ENCODE measurements at regions not wholly inside any gene's neighbourhood (a gene's known extent, or its start where the extent isn't known, plus 50 kb on each side); places are given as distances from the start of the nearest gene placed in this dataset.

- DNase-seq (ENCODE audit: low read depth), result no peak
Measured at GRCh38 chr9:28024676-28025075, 451.4 kb upstream of the C9orf72 start.

DNA sequence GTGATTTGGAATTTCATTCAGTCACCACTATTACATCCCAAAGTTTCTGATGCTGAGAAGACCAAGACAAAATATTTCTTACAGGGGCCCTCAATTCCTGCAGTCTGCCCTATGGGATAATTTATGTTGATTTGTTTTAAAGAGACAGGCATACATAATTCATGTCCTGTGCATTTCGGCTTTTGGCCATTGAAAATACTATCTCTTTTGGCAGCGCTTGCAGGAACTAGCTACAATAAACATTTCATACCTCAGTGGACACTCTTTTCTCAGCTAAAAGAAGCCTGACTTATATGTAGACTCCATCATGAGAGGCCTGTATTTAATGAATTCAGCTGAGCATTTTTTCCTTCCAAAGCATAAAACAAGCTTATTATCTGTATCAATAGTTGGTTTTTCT is 451.9 kb upstream of the C9orf72 start:
- DNase-seq (ENCODE audit: low read depth), result no peak

DNA sequence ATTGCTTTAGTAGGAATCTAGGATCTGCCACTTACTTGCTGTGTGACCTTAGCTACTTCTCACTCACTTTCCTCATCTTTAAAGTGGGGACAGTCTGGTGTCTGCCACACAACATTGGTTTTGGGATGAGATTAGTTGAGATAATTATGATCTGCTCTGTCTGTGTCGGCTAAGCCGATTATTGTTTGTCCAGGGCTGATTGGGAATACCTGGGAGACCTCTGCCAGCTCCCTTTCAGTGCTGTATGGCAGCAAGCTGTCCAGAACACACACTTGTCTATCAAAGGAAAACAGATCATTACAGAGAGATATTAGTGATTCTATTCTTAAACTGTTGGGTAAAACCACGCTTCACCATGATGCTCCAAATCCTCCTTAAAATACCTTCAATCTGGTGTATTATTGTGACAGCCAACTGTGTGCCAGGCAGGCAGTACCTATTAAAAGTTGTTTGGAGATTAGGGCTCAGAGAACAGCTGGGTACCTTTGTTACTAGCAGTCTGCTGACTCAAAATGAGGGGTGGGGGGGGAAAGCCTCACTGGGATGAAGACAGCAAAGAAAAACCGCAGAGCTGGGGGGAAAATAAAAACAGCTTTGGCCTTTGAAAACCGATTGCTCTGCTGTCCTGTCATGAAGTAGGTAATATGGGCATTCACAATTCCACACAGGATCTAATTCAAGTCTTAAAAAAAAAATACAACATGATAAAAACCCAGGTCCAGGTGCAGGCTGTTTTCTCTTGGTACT is 458.4 kb upstream of the C9orf72 start:
- DNase-seq (ENCODE audit: low read depth), result no peak

DNA sequence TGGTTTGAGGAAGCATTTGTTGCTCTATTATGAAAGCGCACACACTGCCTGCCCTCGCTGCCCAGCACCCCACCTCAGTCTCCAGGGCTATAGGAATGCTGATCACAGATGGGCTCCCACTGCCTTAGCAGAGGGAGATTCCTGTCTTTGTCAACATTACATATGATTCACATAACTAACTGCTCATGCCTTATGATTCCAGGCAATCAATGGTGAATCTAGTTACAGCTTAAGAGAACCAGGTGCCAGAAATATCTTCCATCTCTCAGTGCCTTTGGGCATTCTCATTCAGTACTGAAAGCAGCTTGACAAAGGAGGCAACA is 458.9 kb upstream of the C9orf72 start:
- DNase-seq (ENCODE audit: low read depth), result peak; percentile 19

DNA sequence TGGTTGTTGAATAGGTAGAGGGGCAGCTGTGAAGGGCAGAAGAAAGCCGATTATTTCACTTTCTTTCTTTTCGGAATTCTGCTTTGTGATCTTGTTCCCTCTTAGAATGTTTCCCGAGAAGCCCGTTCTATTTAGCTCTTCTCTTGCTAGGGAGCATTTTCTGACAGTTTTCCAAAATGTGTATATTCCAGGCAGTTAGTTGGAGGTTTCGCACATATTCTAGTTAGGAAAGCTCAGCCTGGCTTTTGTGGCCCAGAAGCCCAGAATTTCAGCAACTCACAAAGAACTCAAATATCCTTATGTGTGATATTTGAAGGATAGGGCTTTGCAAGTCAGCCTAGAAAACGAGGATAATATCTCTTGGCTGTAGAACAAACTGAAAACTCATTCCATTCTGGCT is 461.0 kb upstream of the C9orf72 start:
- DNase-seq (ENCODE audit: low read depth), result no peak

DNA sequence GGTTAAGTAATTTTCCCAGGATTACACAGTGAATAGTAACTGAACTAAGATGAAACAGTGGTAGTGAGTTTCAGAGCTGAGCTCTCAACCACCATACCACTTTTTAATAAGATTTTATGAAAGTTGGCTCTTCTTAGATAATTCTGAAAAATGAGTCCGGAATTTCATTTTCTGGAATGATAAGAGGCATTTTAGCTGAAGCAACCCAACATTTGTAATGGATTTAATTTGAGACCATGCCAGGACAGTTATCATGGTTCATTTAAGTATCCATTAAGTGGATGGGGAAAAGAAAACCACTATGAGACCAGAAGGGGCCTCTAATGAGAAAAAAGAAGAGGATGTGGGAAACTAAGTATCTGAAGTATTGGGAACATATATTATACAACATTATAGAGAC is 464.7 kb upstream of the C9orf72 start:
- DNase-seq (ENCODE audit: low read depth), result no peak

DNA sequence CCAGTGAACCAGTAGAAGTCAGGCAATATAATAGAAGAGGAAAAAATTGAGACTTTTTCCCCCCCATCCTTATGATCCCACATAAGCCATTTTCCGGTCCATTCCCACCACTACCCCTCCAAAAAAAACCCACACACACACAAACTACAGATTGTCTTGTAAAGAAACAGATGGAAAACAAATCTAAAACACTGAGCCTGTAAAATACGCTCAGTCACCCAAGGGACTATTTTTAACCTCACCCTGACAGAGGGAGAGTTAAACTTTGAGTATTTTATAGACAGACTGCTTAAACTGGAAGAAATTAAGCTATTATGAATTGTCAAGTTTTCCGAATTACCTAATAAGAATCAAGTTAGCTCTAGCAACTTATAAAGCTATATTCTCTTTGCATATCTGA is 471.8 kb upstream of the C9orf72 start:
- no peak for DNase-seq (ENCODE audit: low read depth)

- DNase-seq (ENCODE audit: low read depth), result no peak
Measured at GRCh38 chr9:28050046-28050445, 476.8 kb upstream of the C9orf72 start.

GRCh38 chr9:28050941-28051340 is 477.7 kb upstream of the C9orf72 start:
- DNase-seq (ENCODE audit: low read depth), result peak; percentile 7

GRCh38 chr9:28051559-28052503 is 478.6 kb upstream of the C9orf72 start:
- DNase-seq (ENCODE audit: low read depth), result peak; percentile 31

- DNase-seq (ENCODE audit: low read depth), result no peak
Measured at GRCh38 chr9:28053096-28053777, 480.0 kb upstream of the C9orf72 start.

GRCh38 chr9:28056006-28056405 is 482.7 kb upstream of the C9orf72 start:
- DNase-seq (ENCODE audit: low read depth), result no peak

DNA sequence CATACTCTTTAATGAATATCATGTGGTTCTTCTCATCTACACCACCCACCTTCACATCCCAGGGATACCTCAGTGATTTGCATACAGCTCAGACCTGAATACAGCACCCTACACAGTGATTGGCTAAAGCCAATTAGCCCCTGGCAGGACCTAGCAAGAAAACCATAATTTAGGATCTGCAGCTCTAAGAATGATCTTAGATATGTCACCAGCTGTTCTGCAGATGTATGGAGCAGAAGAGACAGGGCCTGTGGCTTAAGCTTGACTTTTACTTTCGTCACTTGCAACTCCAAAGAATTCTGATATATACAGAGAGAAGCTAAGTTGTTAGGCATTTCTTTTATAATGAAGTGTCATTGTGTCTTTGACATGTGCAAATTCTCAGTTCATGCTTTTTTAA is 483.2 kb upstream of the C9orf72 start:
- DNase-seq (ENCODE audit: low read depth), result no peak

DNA sequence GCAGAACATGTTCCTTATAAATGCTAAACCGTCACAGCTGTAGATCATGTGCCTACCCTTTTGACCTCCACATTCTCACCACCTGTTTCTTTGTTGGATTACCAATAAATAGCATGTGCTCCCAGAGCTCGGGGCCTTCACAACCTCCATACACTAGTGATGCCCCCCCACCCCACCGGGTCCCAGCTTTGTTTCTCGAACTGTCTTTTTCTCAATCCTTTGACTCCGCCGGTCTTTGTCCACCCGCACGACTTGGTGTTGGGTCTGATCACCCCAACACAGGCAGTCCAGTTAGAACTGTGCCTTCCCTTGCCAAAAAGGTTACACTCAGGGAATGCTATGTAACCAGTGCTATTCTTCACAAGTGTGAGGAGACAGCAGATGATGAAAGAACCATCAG is 485.9 kb upstream of the C9orf72 start:
- DNase-seq (ENCODE audit: low read depth), result no peak

DNA sequence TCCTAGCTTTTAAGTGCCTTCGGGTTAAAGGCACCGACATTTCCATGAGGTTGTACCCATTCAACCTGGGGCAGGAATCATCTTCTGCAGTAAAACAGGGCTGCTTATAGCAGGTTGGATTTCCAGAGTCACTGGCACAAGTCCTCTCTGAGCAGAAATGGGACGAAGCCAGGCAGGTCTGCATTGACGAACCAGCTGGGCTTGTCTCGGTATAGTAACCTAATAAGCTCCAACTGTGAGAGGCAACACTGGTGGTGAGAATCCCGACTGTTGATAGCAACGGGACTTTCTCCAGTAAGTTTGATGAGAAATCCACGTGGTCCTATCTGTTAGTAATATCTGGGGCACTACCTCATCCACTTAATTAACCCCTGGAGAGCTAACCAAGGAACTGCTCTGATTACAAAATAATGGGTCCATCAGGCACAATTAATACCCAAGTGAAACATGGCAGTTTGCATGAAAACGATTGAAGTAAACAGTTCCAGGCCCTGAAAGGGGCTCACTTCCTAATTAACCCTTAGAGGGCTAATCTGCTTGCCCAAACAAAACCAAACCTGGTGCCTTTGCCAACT is 491.0 kb upstream of the C9orf72 start:
- peak; percentile 3 for DNase-seq (ENCODE audit: low read depth)

DNA sequence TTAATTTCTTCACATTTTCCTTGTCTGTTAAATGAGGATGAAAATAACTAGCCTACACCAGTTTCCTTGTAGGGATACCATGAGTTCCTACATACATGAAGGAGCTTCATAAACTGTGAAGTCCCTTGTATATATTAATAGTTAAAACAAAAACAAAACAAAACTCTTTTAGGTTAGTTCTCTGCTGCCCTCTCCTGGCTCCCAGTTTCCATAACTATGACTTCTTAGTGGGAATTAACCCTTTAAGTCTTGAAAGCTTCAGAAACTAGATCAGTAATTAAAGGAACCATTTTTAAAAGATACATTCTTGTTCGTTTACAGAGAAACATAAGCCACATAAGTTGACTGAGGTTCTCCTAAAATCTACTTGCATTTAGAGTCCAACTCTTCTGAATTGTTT is 500.0 kb upstream of the C9orf72 start:
- DNase-seq (ENCODE audit: low read depth), result peak; percentile 52

DNA sequence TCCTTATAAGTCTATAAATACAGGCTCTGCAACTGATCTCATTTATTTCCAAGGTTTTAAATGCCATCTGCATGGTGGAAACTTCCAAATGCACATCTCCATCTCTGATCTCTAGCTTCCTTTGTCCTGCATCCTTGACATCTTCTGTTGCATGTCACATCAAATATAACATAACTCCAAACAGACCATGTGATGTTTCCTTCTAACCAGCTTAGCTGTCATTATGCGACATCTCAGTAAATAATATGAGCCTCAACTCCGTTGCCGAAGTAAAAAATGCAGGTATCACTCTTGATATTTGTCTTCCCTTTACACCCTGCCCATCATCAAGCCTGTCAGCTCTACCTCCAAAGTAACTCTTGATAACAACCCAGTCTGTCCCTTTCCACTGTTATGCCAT is 506.4 kb upstream of the C9orf72 start:
- no peak for DNase-seq (ENCODE audit: low read depth)

DNA sequence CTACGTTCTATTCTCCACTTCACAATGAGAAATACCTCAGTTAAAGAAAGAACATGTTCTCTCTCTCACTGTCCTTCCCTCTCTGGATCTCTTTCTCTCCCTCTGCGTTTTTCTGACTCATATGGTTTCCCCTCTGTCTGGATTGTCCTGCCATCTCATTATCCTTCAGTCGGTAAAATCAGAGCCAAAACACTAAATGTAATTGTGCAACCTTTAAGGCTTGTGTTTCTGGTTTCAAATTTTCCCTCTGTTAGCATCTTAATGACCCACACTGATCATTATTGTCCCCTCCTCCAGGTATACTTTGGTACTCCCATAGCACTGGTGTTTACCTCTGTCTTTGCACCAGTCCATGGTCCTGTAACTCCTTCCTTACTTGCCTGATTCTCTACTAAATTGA is 509.4 kb upstream of the C9orf72 start:
- no peak for DNase-seq (ENCODE audit: low read depth)

GRCh38 chr9:28086881-28087280 is 513.6 kb upstream of the C9orf72 start:
- DNase-seq (ENCODE audit: low read depth), result no peak

- no peak for DNase-seq (ENCODE audit: low read depth)
Measured at GRCh38 chr9:28092981-28093936, 520.0 kb upstream of the C9orf72 start.

GRCh38 chr9:28101509-28101908 is 528.2 kb upstream of the C9orf72 start:
- no peak for DNase-seq (ENCODE audit: low read depth)
